SK-N-SH (cell line): ENCODE measurements at regions not wholly inside any gene's neighbourhood (a gene's known extent, or its start where the extent isn't known, plus 50 kb on each side); places are given as distances from the start of the nearest gene placed in this dataset.

Experiments used
- CTCF ChIP-seq: fragments of 200-600 bp; sonication (generic); IDR thresholded peaks from 2 replicates; pipeline ENCODE4 v1.6.1; 2017; ENCODE audit warnings: antibody characterized with exemption, mild to moderate bottlenecking, moderate library complexity
- GABPA ChIP-seq: IDR thresholded peaks from 2 replicates; pipeline ENCODE4 v1.4.0; 2012; ENCODE audit warnings: low read depth, mild to moderate bottlenecking
- JUND ChIP-seq: IDR thresholded peaks from 2 replicates; pipeline ENCODE4 v1.4.0; 2012
- MXI1 ChIP-seq: IDR thresholded peaks from 2 replicates; pipeline ENCODE4 v1.6.1; 2012; ENCODE audit warnings: mild to moderate bottlenecking, low read depth, low read length, improper control_type of control experiment
- NFIC ChIP-seq: IDR thresholded peaks from 2 replicates; pipeline ENCODE4 v1.4.0; 2012; ENCODE audit warnings: borderline replicate concordance
- PBX3 ChIP-seq: IDR thresholded peaks from 2 replicates; pipeline ENCODE4; 2012
- REST ChIP-seq: IDR thresholded peaks from 2 replicates; pipeline ENCODE4 v1.6.1; 2012; ENCODE audit warnings: mild to moderate bottlenecking, low read depth, low read length, moderate library complexity
- TAF1 ChIP-seq: IDR thresholded peaks from 2 replicates; pipeline ENCODE4 v1.6.1; 2012; ENCODE audit warnings: low read depth, mild to moderate bottlenecking, low read length, moderate library complexity, borderline replicate concordance
- USF2 ChIP-seq: fragments of 150-350 bp; IDR thresholded peaks from 2 replicates; pipeline ENCODE4 v1.6.1; 2017; ENCODE audit warnings: antibody characterized with exemption, low read length, low read depth, borderline replicate concordance
- YY1 ChIP-seq: IDR thresholded peaks from 2 replicates; pipeline ENCODE4 v1.4.0; 2012; ENCODE audit warnings: low read depth, mild to moderate bottlenecking

GRCh38 chr13:37289212-37289935 is 183.9 kb upstream of the CSNK1A1L start:
- TF ChIP-seq CTCF (no peak), GABPA (no peak), NFIC (no peak), JUND (no peak), USF2 (no peak), PBX3 (no peak), TAF1 (no peak), YY1 (no peak), MXI1 (no peak), REST (no peak)
